GM21737 (cell line): ENCODE measurements at regions not wholly inside any gene's neighbourhood (a gene's known extent, or its start where the extent isn't known, plus 50 kb on each side); places are given as distances from the start of the nearest gene placed in this dataset.

Experiments
- ATAC-seq: cut with Tn5 transposase; IDR thresholded peaks from one replicate; pipeline ENCODE4 v1.9.1; 2021; ENCODE audit warnings: mild to moderate bottlenecking, moderate library complexity; ENCODE audit not compliant: unreplicated experiment

DNA sequence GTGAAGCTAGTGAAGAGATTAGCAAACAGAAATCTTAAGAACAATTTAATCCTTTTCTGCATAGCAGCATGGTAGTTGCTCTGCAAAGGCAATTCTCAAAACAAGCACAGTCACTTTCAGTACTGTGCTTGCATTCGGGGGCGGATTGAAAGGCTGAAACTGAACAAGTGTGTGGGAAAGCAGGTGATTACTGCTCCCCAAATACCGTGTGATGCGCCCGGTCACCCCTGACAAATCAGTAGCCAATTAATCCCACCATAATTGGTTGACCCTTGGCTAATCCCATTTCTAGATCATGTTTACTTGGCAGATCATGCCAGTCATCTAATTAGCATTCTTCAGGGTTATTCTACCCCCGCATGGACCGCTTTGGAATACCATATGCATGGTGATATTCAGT lies 76.5 kb upstream of the ADRB1 start:
- ATAC-seq, result no peak

DNA sequence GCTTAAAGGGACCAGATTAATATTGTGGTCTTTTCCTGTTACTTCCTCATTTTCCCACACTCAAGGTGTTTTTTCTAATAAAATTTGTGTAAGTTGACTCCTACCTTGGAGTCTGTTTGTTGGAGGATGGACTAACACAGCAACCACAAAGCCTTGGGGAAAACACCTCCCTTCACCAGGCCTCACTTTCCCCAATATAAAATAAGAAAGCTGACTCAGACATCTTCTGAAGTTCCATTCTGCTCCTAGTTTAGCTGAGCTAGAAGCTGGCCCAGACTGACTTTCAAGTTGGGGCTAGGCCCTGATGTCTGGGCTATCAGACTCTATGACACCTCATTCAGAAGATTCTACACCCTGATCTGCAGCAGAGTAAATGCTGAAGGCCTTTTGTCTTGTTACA lies 73.0 kb upstream of the ADRB1 start:
- ATAC-seq, result no peak

- ATAC-seq, result no peak
Measured at GRCh38 chr10:113971349-113971973, 72.2 kb upstream of the ADRB1 start.

GRCh38 chr10:113977174-113977573 lies 66.5 kb upstream of the ADRB1 start:
- ATAC-seq, result no peak

- ATAC-seq, result no peak
Measured at GRCh38 chr10:113978802-113979201, 64.9 kb upstream of the ADRB1 start.

DNA sequence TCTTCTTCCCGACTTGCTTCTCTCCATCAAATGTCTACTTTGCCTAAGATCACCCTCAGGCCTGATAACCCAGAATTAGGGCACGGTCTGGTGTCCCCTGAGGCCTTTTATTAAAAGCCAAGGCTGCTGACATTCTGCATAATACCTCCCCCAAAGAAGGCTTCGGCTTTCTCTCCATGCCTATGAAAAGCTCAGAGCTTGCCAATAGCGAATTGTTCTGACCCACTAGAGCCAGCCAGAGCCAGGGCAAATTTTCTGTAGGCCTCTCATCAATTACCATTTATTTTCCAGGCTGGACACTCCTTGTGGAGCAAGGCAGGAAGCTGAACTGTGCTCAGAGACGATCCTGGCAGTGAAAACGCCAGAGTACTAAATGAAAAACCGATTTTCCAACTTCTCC lies 64.3 kb upstream of the ADRB1 start:
- no peak for ATAC-seq

GRCh38 chr10:113980408-113981087 lies 63.1 kb upstream of the ADRB1 start:
- ATAC-seq, result no peak

DNA sequence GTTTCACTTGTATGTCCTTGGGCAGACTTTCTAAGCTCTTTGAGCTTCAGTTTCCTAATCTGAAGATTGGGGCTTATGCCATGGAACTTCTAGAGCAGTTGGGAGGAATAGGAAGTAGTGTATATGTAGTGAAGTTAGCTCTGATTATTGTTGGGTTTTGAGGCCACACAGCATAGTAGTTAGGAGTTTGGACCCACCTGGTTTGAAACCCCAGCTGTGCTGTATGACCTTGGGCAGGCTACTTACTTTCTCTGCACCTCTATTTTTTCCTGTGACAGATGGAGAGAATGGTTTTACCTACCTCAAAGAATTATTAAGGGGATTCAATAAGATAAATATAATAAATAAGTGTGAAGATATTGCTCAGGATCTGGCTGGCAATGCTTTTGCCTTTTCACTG lies 61.4 kb upstream of the ADRB1 start:
- ATAC-seq, result no peak

GRCh38 chr10:113982769-113983168 lies 60.9 kb upstream of the ADRB1 start:
- peak; percentile 87 for ATAC-seq

DNA sequence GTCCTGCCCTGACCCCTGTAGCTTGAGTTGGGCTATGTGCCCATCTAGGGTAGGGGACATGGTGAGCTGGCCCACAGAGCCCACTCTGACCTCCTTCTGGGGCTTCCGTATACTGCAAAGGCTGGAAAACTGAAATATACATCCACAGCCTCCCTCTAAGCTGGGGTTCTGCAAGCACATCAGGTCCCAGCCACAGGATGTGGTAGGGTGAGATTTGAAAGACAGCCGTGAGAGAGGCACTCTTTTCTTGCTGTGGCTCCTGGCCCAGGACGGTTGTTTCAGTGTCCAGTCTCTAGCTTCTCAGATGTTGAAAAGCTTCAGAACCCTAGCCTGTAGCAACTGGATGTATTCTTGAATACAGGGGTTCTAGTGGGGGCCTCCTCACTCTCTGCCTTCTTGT lies 60.1 kb upstream of the ADRB1 start:
- ATAC-seq, result no peak

GRCh38 chr10:113985297-113985844 lies 58.3 kb upstream of the ADRB1 start:
- ATAC-seq, result no peak

- no peak for ATAC-seq
Measured at GRCh38 chr10:113986316-113986715, 57.4 kb upstream of the ADRB1 start.

- no peak for ATAC-seq
Measured at GRCh38 chr10:113987156-113987555, 56.5 kb upstream of the ADRB1 start.

- ATAC-seq, result no peak
Measured at GRCh38 chr10:113987805-113988204, 55.9 kb upstream of the ADRB1 start.

GRCh38 chr10:113988535-113988934 lies 55.1 kb upstream of the ADRB1 start:
- no peak for ATAC-seq

DNA sequence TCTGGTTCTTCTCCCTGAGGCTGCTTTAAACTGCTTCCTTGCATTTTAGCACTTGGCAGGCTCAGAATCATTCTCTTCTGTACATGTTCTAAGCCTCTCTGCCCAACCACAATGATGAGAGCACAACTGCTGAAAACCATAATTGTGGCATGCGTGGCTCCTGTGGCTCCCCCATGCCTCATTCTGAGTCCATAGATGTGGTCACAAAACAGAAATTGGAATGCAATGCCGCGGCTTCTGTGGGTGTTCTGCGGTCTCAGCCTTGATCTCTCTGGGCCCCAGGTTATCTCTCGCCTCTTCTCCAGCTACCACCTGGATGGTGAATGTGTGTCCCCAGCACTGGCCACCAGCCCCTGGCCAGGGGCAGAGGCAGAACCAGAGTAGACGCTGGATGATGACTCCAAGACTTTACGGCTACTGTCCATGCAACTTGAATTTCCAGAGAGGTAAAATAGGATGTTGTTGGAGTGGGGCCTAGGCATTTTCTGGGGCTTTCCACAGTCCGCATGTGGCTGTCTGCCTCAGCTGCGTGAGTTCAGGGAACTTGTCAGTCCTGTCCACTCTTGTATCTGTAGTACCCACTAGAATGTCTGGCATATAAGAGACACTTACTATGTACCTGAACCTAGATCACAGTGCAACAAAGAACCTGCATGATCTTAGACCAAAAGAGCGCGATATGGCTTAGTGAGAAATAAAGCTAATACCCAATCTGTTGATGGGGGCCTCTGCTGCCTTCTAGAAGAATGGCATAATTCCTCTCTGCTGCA lies 52.4 kb upstream of the ADRB1 start:
- ATAC-seq, result no peak

DNA sequence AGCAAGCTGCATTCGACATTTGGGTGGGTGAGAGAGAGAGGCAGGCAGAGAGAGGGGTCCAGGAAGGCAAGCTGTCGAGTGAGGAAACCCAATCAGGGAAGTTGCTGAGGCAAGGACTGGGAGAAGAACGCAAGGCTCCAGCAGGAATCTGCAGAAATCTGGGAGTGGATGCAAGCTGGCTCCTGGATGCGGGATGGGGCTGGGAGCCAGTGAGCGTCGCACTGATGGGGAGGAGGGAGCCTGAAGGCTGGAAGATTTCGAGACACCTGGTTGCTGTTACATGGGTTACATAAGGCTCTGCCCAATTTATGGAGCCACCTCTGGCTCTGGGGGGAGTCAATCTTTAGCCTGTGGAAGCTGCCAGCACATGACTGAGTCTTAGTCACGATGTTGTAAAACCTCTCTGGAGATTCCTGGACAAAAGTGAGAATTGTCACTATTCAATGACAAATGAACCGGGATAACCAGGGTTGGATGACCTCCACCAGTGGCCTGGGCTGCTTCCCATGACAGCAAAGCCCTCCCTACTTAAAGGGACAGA lies 51.1 kb upstream of the ADRB1 start:
- ATAC-seq, result no peak

GRCh38 chr10:113993489-113993991 lies 50.1 kb upstream of the ADRB1 start:
- ATAC-seq, result no peak
